Spleen (tissue), 11 donors: ENCODE measurements at regions not wholly inside any gene's neighbourhood (a gene's known extent, or its start where the extent isn't known, plus 50 kb on each side); places are given as distances from the start of the nearest gene placed in this dataset.

Source experiments
- DNase-seq: peaks from one replicate; pipeline ENCODE4 v3.0.0-alpha.2; 2020
- H3K27ac ChIP-seq, 8 donors: fragments of 200-600 bp; sonication (generic) in 7 of 8; 1 replicate in 4 of 8; 2 replicates in 4 of 8; pipeline versions ENCODE4 v1.5.0 to v1.8.0; 2016 to 2021; ENCODE audit warnings: inconsistent platforms in 4 of 8, mild to moderate bottlenecking in 4 of 8, moderate library complexity in 1 of 8
- H3K27me3 ChIP-seq, 7 donors: fragments of 200-600 bp; sonication (generic) in 6 of 7; replicated peaks in 1 of 7; 1 replicate in 4 of 7; 2 replicates in 3 of 7; pipeline versions ENCODE4 v1.5.0 to v1.8.0; 2016 to 2021; ENCODE audit warnings: inconsistent platforms in 3 of 7, mild to moderate bottlenecking in 1 of 7
- H3K36me3 ChIP-seq, 6 donors: fragments of 200-600 bp; sonication (generic) in 5 of 6; 1 replicate in 4 of 6; 2 replicates in 2 of 6; pipeline versions ENCODE4 v1.5.0 to v1.8.0; 2016 to 2021; ENCODE audit warnings: inconsistent platforms in 2 of 6
- H3K4me1 ChIP-seq, 6 donors: fragments of 200-600 bp; sonication (generic) in 5 of 6; 1 replicate in 3 of 6; 2 replicates in 3 of 6; pipeline versions ENCODE4 v1.5.0 to v1.8.0; 2016 to 2021; ENCODE audit warnings: inconsistent platforms in 3 of 6
- H3K4me3 ChIP-seq, 8 donors: fragments of 200-600 bp; sonication (generic) in 7 of 8; 1 replicate in 4 of 8; 2 replicates in 4 of 8; pipeline versions ENCODE4 v1.5.0 to v1.8.0; 2016 to 2021; ENCODE audit warnings: inconsistent platforms in 4 of 8, mild to moderate bottlenecking in 4 of 8, moderate library complexity in 2 of 8
- H3K9me3 ChIP-seq, 8 donors: fragments of 200-600 bp; sonication (generic) in 7 of 8; 1 replicate in 4 of 8; 2 replicates in 4 of 8; pipeline versions ENCODE4 v1.5.0 to v1.8.0; 2016 to 2021; ENCODE audit warnings: inconsistent platforms in 4 of 8
- CTCF ChIP-seq, 11 experiments: fragments of 200-600 bp in 7 of 11; fragments of 450-650 bp in 4 of 11; sonication (generic) in 4 of 11; IDR thresholded peaks in 8 of 11; conservative IDR thresholded peaks in 3 of 11; 1 replicate in 7 of 11; 2 replicates in 4 of 11; pipeline versions ENCODE4 v1.4.0 to v1.8.0; 2016 to 2021; ENCODE audit warnings: antibody characterized with exemption in 11 of 11, inconsistent platforms in 4 of 11, mild to moderate bottlenecking in 1 of 11
- POLR2A ChIP-seq, 3 donors: fragments of 450-650 bp; IDR thresholded peaks; one replicate each; pipeline ENCODE4 v1.5.1; 2017; ENCODE audit warnings: antibody characterized with exemption in 3 of 3, mild to moderate bottlenecking in 1 of 3
- POLR2AphosphoS5 ChIP-seq, 3 donors: sonication (generic); formaldehyde crosslinking; IDR thresholded peaks; one replicate each; pipeline ENCODE4 v1.5.1; 2017; ENCODE audit warnings: antibody characterized with exemption in 3 of 3
- WGBS, 5 donors: extraction: QIAGEN DNeasy Blood & Tissue Kit in 3 of 5; methylation state at CpG; one replicate each; pipeline versions ENCODE4 v1.1.5 to v1.1.7; 2013 to 2018; 5-methylcytosine and 5-hydroxymethylcytosine counted together
- intact Hi-C: fragments of 100-400 bp; cut with DNase I; formaldehyde crosslinking; loops from one replicate; pipeline ENCODE4 v1.15.0; 2023; ENCODE audit warnings: low total_unique reads
- donor health status: healthy with polysubstance abuse.
- donor health status: DM: no; HTN: no; CAD: no; lungs with moderate emphysema.
- donor health status: DM: no; HTN: no; CAD: no.
- donor health status: Bipolar disorder and iron deficiency.
- donor health status: healthy.
- donor health status: DM: no; HTN: no; CAD: no.
- donor health status: DM: yes; HTN: yes; CAD: no.

- Histone ChIP-seq H3K27me3 (no peaks in the 10 kb centered on the region), H3K4me1 (no peaks in the 10 kb centered on the region), H3K27ac (no peak overlapping the region), H3K9me3 (no peaks in the 10 kb centered on the region), H3K4me3 (no peak overlapping the region), H3K36me3 (no peaks in the 10 kb centered on the region)
- intact Hi-C loops, result no loop called here
- 62 to 73% (median 71%) methylated on average over 5 of the region's 5 CpGs for WGBS, 5 donors
- no peak for TF ChIP-seq CTCF (IDR thresholded peaks at IDR 0.05 in 8 of 11, conservative IDR thresholded peaks at IDR 0.05 in 3 of 11)
- no peak for TF ChIP-seq POLR2AphosphoS5 (IDR thresholded peaks at IDR 0.05)
- TF ChIP-seq POLR2A (IDR thresholded peaks at IDR 0.05), result no peak
- no peak for DNase-seq
These were observed 103.5 kb upstream of the VEGFC start for GRCh38 chr4:176896211-176896610.

- Histone ChIP-seq H3K9me3 (no peaks in the 10 kb centered on the region), H3K27ac (no peak overlapping the region), H3K4me1 (no peaks in the 10 kb centered on the region), H3K27me3 (no peaks in the 10 kb centered on the region), H3K4me3 (no peak overlapping the region), H3K36me3 (no peaks in the 10 kb centered on the region)
- 22 to 81% (median 53%) methylated on average over 2 of the region's 2 CpGs for WGBS, 5 donors
- DNase-seq, result no peak
- no peak for TF ChIP-seq POLR2AphosphoS5 (IDR thresholded peaks at IDR 0.05)
- intact Hi-C loops, result no loop called here
These were observed 104.5 kb upstream of the VEGFC start for GRCh38 chr4:176897226-176897625.

DNA sequence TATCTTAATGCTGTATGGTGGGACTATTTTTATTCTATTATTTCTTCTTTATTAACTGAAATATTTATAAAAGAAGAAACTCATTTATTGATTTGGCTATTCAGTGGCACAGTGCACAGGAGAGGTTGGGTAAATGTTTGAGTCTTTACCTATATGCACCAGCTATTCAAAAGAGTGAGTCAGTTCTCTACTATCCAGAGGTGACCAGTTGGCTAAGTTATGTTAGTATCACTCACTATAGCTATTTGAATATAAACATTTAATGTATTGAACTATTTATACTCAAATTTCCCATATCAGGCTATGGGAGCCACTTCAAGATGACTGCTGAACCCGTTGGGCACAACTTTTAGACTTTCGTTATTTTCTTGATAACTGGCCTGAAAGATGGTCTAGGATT, 106.1 kb upstream of the VEGFC start:
- 85 to 93% (median 87%) methylated on average over 2 of the region's 2 CpGs for WGBS, 5 donors
- H3K36me3 ChIP-seq, result no peaks in the 10 kb centered on the region
- no peaks in the 10 kb centered on the region for H3K27me3 ChIP-seq
- no peaks in the 10 kb centered on the region for H3K4me1 ChIP-seq
- DNase-seq, result no peak
- no peak overlapping the region for H3K27ac ChIP-seq
- H3K9me3 ChIP-seq, result no peaks in the 10 kb centered on the region
- H3K4me3 ChIP-seq, result no peak overlapping the region
- intact Hi-C loops, result no loop called here
- no peak for TF ChIP-seq POLR2AphosphoS5 (IDR thresholded peaks at IDR 0.05)
- no peak for TF ChIP-seq POLR2A (IDR thresholded peaks at IDR 0.05)

DNA sequence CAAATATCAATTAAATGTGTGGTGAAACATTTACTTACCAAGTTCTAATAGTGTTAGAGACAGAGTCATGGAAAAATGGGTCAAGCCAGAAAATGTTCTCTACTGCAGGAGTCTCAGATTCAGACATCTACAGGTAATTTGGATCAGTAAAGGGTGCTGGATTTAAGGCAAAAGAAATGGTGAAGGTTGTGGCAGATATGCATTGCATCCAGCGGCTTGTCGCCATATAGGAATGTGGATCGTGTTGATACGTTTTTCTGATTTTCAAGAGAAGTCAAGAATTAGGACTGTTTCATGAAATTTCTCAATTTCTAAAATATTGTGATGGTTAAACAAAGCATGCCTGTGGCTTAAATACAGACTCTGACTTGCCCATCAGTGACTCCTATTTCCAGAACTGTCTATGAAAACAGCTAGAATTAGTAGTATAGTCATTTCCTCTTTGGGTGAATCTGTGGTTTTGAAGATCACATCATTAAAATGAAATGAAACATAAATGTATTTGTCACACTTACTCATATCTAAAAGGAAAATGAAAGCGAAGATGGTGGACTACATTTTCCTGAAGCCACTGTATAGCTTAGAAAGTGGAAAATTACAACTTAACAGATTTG, 110.1 kb upstream of the VEGFC start:
- H3K27me3 ChIP-seq, result no peaks in the 10 kb centered on the region
- H3K27ac ChIP-seq, result no peak overlapping the region
- 61 to 87% (median 71%) methylated on average over 5 of the region's 5 CpGs for WGBS, 5 donors
- no peaks in the 10 kb centered on the region for H3K9me3 ChIP-seq
- intact Hi-C loops, result no loop called here
- TF ChIP-seq CTCF (IDR thresholded peaks at IDR 0.05 in 8 of 11, conservative IDR thresholded peaks at IDR 0.05 in 3 of 11) (no peak), POLR2A (IDR thresholded peaks at IDR 0.05) (no peak), POLR2AphosphoS5 (IDR thresholded peaks at IDR 0.05) (no peak)
- DNase-seq, result no peak
- H3K4me3 ChIP-seq, result no peak overlapping the region
- no peaks in the 10 kb centered on the region for H3K36me3 ChIP-seq
- no peaks in the 10 kb centered on the region for H3K4me1 ChIP-seq

- Histone ChIP-seq H3K27me3 (no peaks in the 10 kb centered on the region), H3K36me3 (no peaks in the 10 kb centered on the region), H3K4me1 (no peaks in the 10 kb centered on the region), H3K9me3 (no peaks in the 10 kb centered on the region), H3K4me3 (no peak overlapping the region), H3K27ac (no peak overlapping the region)
- no peak for TF ChIP-seq CTCF (IDR thresholded peaks at IDR 0.05 in 8 of 11, conservative IDR thresholded peaks at IDR 0.05 in 3 of 11)
- TF ChIP-seq POLR2A (IDR thresholded peaks at IDR 0.05), result no peak
- no peak for TF ChIP-seq POLR2AphosphoS5 (IDR thresholded peaks at IDR 0.05)
- WGBS, 5 donors, result 69 to 89% (median 82%) methylated on average over 7 of the region's 7 CpGs
- intact Hi-C loops, result no loop called here
- no peak for DNase-seq
These were observed 114.0 kb upstream of the VEGFC start for GRCh38 chr4:176906709-176907108.
